GM18861 (cell line): ENCODE measurements at regions not wholly inside any gene's neighbourhood (a gene's known extent, or its start where the extent isn't known, plus 50 kb on each side); places are given as distances from the start of the nearest gene placed in this dataset.

Experiments
- ATAC-seq: cut with Tn5 transposase; IDR thresholded peaks from one replicate; pipeline ENCODE4 v1.9.1; 2021; ENCODE audit not compliant: unreplicated experiment

GRCh38 chr9:111985315-111985714 is 88.7 kb downstream of the UGCG start:
- ATAC-seq: peak; percentile 30

GRCh38 chr9:111986035-111986556 is 89.5 kb downstream of the UGCG start:
- ATAC-seq: no peak
